ENCODE measurements at regions not wholly inside any gene's neighbourhood (a gene's known extent, or its start where the extent isn't known, plus 50 kb on each side); places are given as distances from the start of the nearest gene placed in this dataset.

- no peak for DNase-seq (ENCODE audit: low read depth)
- TF ChIP-seq CTCF (IDR thresholded peaks at IDR 0.05; ENCODE audit: insufficient read depth, low read length): no peak
- H3K4me3 ChIP-seq (ENCODE audit: low read depth, low read length): no peak overlapping the region
Measured at GRCh38 chr10:93175490-93175889, 101.8 kb downstream of the CYP26A1 start.

- H3K4me3 ChIP-seq (ENCODE audit: low read depth, low read length): no peak overlapping the region
- no peak for TF ChIP-seq CTCF (IDR thresholded peaks at IDR 0.05; ENCODE audit: insufficient read depth, low read length)
- DNase-seq (ENCODE audit: low read depth): no peak
Measured at GRCh38 chr10:93177511-93177910, 103.8 kb downstream of the CYP26A1 start.

- DNase-seq (ENCODE audit: low read depth): no peak
- no peak for TF ChIP-seq CTCF (IDR thresholded peaks at IDR 0.05; ENCODE audit: insufficient read depth, low read length)
- H3K4me3 ChIP-seq (ENCODE audit: low read depth, low read length): no peak overlapping the region
Measured at GRCh38 chr10:93178226-93178625, 104.5 kb downstream of the CYP26A1 start.

- no peak for TF ChIP-seq CTCF (IDR thresholded peaks at IDR 0.05; ENCODE audit: insufficient read depth, low read length)
- no peak overlapping the region for H3K4me3 ChIP-seq (ENCODE audit: low read depth, low read length)
- peak; percentile 73 for DNase-seq (ENCODE audit: low read depth)
Measured at GRCh38 chr10:93180482-93180931, 106.8 kb downstream of the CYP26A1 start.

- DNase-seq (ENCODE audit: low read depth): no peak
- TF ChIP-seq CTCF (IDR thresholded peaks at IDR 0.05; ENCODE audit: insufficient read depth, low read length): no peak
- no peak overlapping the region for H3K4me3 ChIP-seq (ENCODE audit: low read depth, low read length)
Measured at GRCh38 chr10:93181271-93182048, 107.8 kb downstream of the CYP26A1 start.

- TF ChIP-seq CTCF (IDR thresholded peaks at IDR 0.05; ENCODE audit: insufficient read depth, low read length): no peak
Measured at GRCh38 chr10:93182049-93182327, 108.3 kb downstream of the CYP26A1 start.

GRCh38 chr10:93182790-93183189 lies 109.1 kb downstream of the CYP26A1 start:
- H3K4me3 ChIP-seq (ENCODE audit: low read depth, low read length): no peak overlapping the region
- TF ChIP-seq CTCF (IDR thresholded peaks at IDR 0.05; ENCODE audit: insufficient read depth, low read length): no peak
- DNase-seq (ENCODE audit: low read depth): no peak

More at GRCh38 chr10:93182049-93182327, 108.3 kb downstream of the CYP26A1 start:
- DNase-seq (ENCODE audit: low read depth): no peak
- no peak overlapping the region for H3K4me3 ChIP-seq (ENCODE audit: low read depth, low read length)
